A673 (cell line): ENCODE measurements at regions not wholly inside any gene's neighbourhood (a gene's known extent, or its start where the extent isn't known, plus 50 kb on each side); places are given as distances from the start of the nearest gene placed in this dataset.
"Not testable (repeated sequence)": the region's sequence is repeated elsewhere in the genome, so short reads cannot be mapped to it uniquely, and the experiment has no call there.

Experiments
- BruUV-seq: library from RNA; stranded (reverse); fragments of 400-500 nt; replicated peaks from 2 replicates; lab custom pipeline; 2021; lab: Mats Ljungman, UMichigan
- CTCF ChIA-PET: fragments of 300-600 bp; sonication (Branson Sonifier 250); formaldehyde crosslinking; loops from one replicate; lab custom pipeline; 2022; ENCODE audit warnings: antibody characterized with exemption; lab: Charles Lee
- POLR2A ChIA-PET: fragments of 300-600 bp; sonication (Branson Sonifier 250); formaldehyde crosslinking; loops from one replicate; lab custom pipeline; 2022; ENCODE audit warnings: antibody characterized with exemption; ENCODE audit not compliant: low non-redundant PET; lab: Charles Lee
- DNase-seq: peaks from one replicate; pipeline ENCODE4 v3.0.0-alpha.2; 2015; ENCODE audit warnings: low spot score
- H3K27ac ChIP-seq: fragments of 200-600 bp; sonication (generic); 2 replicates; pipeline ENCODE4 v1.5.1; 2016; ENCODE audit warnings: mixed run types, low read depth, mild to moderate bottlenecking, mixed read lengths, antibody characterized with exemption, low read length; ENCODE audit not compliant: poor library complexity, severe bottlenecking
- H3K27me3 ChIP-seq: fragments of 200-600 bp; sonication (generic); replicated peaks from 2 replicates; pipeline ENCODE4 v1.6.1; 2017; ENCODE audit warnings: mixed run types, low read depth, mild to moderate bottlenecking, mixed read lengths, antibody characterized with exemption, low read length; ENCODE audit not compliant: insufficient read depth, poor library complexity
- H3K36me3 ChIP-seq: fragments of 200-600 bp; sonication (generic); 2 replicates; pipeline ENCODE4 v1.6.1; 2016; ENCODE audit warnings: mixed run types, mild to moderate bottlenecking, mixed read lengths, antibody characterized with exemption, low read length; ENCODE audit not compliant: insufficient read depth, poor library complexity, severe bottlenecking
- H3K4me1 ChIP-seq: fragments of 200-600 bp; sonication (generic); 2 replicates; pipeline ENCODE4 v1.6.1; 2017; ENCODE audit warnings: mixed run types, mild to moderate bottlenecking, mixed read lengths, antibody characterized with exemption, low read length; ENCODE audit not compliant: insufficient read depth, poor library complexity, severe bottlenecking
- H3K4me3 ChIP-seq: fragments of 200-600 bp; sonication (generic); 2 replicates; pipeline ENCODE4 v1.5.1; 2016; ENCODE audit warnings: low read depth, mixed run types, mild to moderate bottlenecking, mixed read lengths, low read length; ENCODE audit not compliant: poor library complexity, severe bottlenecking
- H3K9me3 ChIP-seq: fragments of 200-600 bp; sonication (generic); 2 replicates; pipeline ENCODE4 v1.6.1; 2016; ENCODE audit warnings: mixed run types, low read depth, mild to moderate bottlenecking, mixed read lengths, antibody characterized with exemption, low read length; ENCODE audit not compliant: poor library complexity, severe bottlenecking
- intact Hi-C: fragments of 100-400 bp; cut with micrococcal nuclease; formaldehyde crosslinking; loops from one replicate; pipeline ENCODE4 v1.10.0; 2022; ENCODE audit not compliant: unreplicated experiment

DNA sequence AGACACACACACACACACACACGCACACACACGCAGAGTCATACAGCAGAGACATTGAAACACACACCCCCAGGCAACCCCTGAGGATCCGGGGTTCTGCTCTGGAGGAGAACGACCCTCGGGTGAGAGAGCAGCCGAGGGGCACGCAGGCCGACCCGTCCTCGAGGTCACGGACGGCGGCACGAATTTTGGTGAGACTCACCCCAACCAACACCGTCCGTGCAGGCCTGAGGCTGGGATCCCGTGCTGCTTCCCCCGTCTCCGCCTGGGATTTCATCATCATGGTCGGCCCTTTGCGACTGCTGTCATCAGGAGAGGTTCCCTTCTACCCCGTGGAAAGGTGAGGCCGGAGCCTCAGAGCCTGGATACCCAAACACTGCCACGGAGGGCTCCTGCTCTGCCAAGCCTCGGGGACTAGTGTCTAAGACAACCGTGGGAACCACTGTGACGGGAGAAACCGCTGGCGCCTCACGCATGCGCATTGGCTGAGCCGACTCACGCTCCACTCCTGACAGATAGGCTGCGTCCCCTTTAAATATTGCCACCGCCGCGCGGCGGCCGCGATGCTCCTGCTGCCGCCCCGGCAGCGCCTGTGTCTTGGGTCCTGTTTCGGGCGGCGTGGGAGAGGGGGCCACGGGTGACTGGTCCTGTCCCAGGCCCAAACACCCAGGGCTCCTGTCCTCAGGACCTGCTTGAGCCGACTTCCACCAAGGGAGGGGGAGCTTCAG, 699.1 kb upstream of the TPTE start:
- POLR2A ChIA-PET, H3K4me3 ChIP-seq, intact Hi-C loops, CTCF ChIA-PET, DNase-seq, BruUV-seq, H3K27ac ChIP-seq, H3K27me3 ChIP-seq, H3K36me3 ChIP-seq, H3K4me1 ChIP-seq, H3K9me3 ChIP-seq: not testable (repeated sequence)

DNA sequence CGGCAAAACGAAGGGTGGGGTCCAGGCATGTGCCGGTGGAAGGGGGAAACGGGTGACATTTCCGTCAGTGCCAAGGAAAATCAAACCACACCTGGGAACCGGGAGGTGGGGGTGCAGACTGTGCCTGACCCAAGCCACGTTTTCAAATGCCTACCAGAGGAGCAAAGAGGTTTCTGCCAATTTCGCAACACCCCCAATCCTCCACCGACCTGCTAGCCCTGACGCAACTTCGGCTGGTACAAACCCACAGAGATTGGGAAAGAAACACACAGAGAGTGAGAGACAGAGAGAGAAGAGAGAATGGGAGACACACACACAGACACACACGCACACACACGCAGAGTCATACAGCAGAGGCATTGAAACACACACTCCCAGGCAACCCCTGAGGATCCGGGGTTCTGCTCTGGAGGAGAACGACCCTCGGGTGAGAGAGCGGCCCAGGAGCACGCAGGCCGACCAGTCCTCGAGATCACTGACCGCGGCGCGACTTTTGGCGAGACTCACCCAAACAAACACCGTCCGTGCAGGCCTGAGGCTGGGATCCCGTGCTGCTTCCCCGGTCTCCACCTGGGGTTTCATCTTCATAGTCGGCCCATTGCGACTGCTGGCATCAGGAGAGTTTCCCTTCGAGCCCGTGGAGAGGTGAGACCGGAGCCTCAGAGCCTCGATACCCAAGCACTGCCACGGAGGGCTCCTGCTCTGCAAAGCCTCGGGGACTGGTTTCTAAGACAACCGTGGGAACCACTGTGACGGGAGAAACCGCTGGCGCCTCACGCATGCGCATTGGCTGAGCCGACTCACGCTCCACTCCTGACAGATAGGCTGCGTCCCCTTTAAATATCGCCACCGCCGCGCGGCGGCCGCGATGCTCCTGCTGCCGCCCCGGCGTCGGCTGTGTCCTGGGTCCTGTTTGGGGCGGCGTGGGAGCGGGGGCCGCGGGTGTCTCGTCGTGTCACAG, 697.9 kb upstream of the TPTE start:
- BruUV-seq, DNase-seq, intact Hi-C loops, H3K27ac ChIP-seq, H3K4me3 ChIP-seq, H3K36me3 ChIP-seq, POLR2A ChIA-PET, H3K27me3 ChIP-seq, H3K9me3 ChIP-seq, H3K4me1 ChIP-seq, CTCF ChIA-PET: not testable (repeated sequence)

DNA sequence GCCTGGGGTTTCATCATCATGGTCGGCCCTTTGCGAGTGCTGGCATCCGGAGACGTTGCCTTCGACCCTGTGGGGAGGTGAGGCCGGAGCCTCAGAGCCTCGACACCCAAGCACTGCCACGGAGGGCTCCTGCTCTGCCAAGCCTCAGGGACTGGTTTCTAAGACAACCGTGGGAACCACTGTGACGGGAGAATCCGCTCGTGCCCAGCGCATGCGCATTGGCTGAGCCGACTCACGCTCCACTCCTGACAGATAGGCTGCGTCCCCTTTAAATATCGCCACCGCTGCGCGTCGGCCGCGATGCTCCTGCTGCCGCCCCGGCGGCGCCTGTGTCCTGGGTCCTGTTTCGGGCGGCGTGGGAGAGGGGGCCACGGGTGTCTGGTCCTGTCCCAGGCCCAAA, 690.6 kb upstream of the TPTE start:
- H3K27ac ChIP-seq, H3K27me3 ChIP-seq, H3K4me3 ChIP-seq, DNase-seq, H3K9me3 ChIP-seq, H3K36me3 ChIP-seq, intact Hi-C loops, H3K4me1 ChIP-seq, CTCF ChIA-PET, BruUV-seq, POLR2A ChIA-PET: not testable (repeated sequence)

DNA sequence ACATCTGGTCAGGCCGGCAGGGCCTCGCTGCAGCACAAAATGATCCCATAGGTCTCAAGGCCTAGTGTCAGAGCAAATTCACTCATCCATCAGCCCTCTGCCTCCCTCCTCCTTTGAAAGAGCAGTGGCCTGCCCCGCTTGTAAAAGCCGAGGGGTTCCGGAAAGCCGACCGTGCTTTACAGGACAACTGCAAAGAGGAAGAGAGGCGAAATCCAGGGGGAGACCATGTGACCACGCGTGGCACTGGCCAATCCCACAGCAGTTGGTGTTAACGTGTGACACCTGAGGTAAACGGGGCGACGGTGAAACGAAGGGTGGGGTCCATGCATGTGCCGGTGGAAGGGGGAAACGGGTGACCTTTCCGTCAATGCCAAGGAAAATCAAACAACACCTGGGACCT, 688.6 kb upstream of the TPTE start:
- DNase-seq, CTCF ChIA-PET, H3K36me3 ChIP-seq, H3K4me1 ChIP-seq, H3K9me3 ChIP-seq, BruUV-seq, H3K4me3 ChIP-seq, POLR2A ChIA-PET, H3K27ac ChIP-seq, H3K27me3 ChIP-seq, intact Hi-C loops: not testable (repeated sequence)

DNA sequence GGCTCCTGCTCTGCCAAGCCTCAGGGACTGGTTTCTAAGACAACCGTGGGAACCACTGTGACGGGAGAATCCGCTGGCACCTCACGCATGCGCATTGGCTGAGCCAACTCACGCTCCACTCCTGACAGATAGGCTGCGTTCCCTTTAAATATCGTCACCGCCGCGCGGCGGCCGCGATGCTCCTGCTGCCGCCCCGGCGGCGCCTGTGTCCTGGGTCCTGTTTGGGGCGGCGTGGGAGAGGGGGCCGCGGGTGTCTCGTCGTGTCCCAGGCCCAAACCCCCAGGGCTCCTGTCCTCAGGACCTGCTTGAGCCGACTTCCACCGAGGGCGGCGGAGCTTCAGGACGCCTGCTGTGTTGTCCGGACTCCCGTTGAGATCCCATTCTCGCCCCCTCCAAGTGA, 684.8 kb upstream of the TPTE start:
- H3K4me3 ChIP-seq, H3K27ac ChIP-seq, CTCF ChIA-PET, POLR2A ChIA-PET, BruUV-seq, H3K36me3 ChIP-seq, H3K27me3 ChIP-seq, DNase-seq, H3K4me1 ChIP-seq, intact Hi-C loops: not testable (repeated sequence)
- peaks cover 31% of the 10 kb centered on the region for H3K9me3 ChIP-seq

DNA sequence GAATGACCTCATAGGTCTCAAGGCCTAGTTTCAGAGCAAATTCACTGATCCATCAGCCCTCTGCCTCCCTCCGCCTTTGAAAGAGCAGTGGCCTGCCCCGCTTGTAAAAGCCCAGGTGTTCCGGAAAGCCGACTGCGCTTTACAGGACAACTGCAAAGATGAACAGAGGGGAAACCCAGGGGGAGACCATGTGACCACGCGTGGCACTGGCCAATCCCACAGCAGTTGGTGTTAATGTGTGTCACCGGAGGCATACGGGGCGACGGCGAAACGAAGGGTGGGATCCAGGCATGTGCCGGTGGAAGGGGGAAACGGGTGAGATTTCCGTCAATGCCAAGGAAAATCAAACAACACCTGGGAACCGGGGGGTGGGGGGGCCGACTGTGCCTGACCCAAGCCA, 684.4 kb upstream of the TPTE start:
- peaks cover 31% of the 10 kb centered on the region for H3K9me3 ChIP-seq
- H3K4me1 ChIP-seq, DNase-seq, H3K27ac ChIP-seq, intact Hi-C loops, H3K27me3 ChIP-seq, POLR2A ChIA-PET, BruUV-seq, H3K36me3 ChIP-seq, H3K4me3 ChIP-seq, CTCF ChIA-PET: not testable (repeated sequence)

DNA sequence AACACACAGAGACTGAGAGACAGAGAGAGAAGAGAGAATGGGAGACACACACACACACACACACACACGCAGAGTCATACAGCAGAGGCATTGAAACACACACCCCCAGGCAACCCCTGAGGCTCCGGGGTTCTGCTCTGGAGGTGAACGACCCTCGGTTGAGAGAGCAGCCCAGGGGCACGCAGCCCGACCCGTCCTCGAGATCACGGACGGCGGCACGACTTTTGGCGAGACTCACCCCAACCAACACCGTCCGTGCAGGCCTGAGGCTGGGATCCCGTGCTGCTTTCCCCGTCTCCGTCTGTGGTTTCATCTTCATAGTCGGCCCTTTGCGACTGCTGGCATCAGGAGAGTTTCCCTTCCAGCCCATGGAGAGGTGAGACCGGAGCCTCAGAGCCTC, 683.9 kb upstream of the TPTE start:
- POLR2A ChIA-PET, H3K36me3 ChIP-seq, intact Hi-C loops, DNase-seq, H3K4me3 ChIP-seq, H3K27ac ChIP-seq, CTCF ChIA-PET, H3K27me3 ChIP-seq, BruUV-seq, H3K4me1 ChIP-seq: not testable (repeated sequence)
- peaks cover 31% of the 10 kb centered on the region for H3K9me3 ChIP-seq
